Activated CD8-positive, alpha-beta memory T cell treated with anti-CD3 and anti-CD28 coated beads, Interleukin-2, amount 50 U/mL, for 24 hours (primary cell): ENCODE measurements at regions not wholly inside any gene's neighbourhood (a gene's known extent, or its start where the extent isn't known, plus 50 kb on each side); places are given as distances from the start of the nearest gene placed in this dataset.
"Not testable (repeated sequence)": the region's sequence is repeated elsewhere in the genome, so short reads cannot be mapped to it uniquely, and the experiment has no call there.

Source experiments
- DNase-seq: peaks from one replicate; pipeline ENCODE4 v3.0.0-alpha.2; 2020; ENCODE audit errors: extremely low read depth

GRCh38 chr5:44942524-44943001 lies 133.8 kb downstream of the MRPS30 start:
- DNase-seq, result no peak

DNA sequence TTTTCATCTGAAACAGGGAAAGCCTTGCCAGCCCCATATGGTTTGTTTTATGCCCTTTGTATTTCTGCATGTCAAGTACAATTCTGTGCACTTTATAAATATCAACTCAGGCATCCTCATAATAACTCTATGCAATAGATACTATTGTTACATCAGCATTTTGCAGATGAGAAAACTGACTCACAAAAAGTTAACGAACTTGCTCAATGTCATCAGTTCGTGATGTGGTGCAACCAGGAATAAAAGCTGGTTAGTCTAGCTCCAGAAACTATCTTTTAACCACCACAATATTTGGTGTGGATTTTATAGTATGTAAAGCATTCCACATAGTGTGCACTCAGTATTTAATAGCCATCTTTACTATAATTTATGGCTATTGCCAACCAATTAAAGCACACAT lies 134.9 kb downstream of the MRPS30 start:
- DNase-seq, result no peak

DNA sequence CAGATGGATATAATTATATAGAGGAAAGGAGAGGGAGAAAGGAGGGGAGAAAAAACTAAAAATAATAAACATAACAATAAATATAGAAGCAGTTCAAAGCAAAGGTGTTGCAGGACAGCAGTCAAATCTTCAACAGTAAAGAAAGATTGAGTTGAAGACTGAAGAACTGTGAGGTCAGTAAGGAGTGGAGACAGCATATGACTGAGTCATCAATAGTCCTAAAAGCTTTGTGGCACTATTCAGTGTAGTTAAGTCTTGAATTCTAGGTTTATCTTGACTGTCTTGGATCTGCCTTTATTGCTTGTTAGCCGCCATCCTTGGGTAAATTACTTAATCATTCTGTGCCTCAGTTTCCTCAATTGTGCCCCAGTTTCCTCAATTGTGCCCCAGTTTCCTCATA lies 137.0 kb downstream of the MRPS30 start:
- DNase-seq, result no peak

- DNase-seq, result no peak
Observed at GRCh38 chr5:44949687-44950086, 140.9 kb downstream of the MRPS30 start.

GRCh38 chr5:44951371-44951770 lies 142.6 kb downstream of the MRPS30 start:
- DNase-seq, result no peak

DNA sequence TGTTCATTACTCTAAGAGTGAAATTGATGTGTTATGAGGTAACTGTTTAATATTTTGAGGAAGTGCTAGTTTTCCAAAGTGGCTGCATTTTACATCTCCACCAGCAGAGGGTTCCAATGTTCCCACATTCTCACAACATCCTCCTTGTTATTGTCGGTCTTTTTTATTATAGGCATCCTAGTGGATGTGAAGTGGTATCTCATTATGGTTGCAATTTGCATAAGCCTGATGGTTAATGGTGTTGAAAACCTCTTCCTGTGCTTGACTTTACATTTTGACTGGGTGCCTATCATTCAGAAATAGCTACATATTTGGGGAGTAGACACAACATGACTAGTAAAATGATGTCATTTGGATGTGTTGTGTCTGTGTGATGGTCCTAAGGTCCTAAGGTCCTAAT lies 143.6 kb downstream of the MRPS30 start:
- no peak for DNase-seq

GRCh38 chr5:44953078-44953477 lies 144.3 kb downstream of the MRPS30 start:
- no peak for DNase-seq

DNA sequence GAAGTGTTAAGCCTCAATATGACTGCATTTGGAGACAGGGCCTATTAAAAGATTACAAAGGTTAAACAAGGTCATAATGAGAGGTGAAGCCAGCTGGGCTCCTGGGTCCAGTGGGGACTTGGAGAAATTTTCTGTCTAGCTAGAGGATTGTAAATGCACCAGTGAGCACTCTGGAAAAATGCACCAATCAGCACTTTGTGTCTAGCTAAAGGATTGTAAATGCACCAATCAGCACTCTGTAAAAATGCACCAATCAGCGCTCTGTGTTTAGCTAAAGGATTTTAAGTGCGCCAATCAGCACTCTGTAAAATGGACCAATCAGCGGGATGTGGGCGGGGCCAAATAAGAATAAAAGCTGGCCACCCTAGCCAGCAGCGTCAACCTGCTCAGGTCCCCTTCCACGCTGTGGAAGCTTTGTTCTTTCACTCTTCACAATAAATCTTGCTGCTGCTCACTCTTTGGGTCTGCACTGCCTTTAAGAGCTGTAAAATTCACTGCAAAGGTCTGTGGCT lies 150.3 kb downstream of the MRPS30 start:
- DNase-seq, result not testable (repeated sequence)

GRCh38 chr5:44969825-44970224 lies 161.1 kb downstream of the MRPS30 start:
- DNase-seq, result no peak

DNA sequence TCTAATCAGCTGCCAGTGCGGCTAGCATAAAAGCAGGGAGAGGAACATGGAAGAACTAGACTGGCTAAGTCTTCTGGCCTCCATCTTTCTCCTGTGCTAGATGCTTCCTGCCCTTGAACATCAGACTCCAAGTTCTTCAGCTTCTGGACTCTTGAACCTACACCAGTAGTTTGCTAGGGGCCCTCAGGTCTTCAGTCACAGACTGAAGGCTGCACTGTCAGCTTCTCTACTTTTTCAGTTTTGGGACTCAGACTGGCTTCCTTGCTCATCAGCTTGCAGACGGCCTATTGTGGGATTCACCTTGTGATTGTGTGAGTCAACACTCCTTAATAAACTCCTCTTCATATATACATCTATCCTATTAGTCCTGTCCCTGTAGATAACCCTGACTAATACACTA lies 162.2 kb downstream of the MRPS30 start:
- not testable (repeated sequence) for DNase-seq

DNA sequence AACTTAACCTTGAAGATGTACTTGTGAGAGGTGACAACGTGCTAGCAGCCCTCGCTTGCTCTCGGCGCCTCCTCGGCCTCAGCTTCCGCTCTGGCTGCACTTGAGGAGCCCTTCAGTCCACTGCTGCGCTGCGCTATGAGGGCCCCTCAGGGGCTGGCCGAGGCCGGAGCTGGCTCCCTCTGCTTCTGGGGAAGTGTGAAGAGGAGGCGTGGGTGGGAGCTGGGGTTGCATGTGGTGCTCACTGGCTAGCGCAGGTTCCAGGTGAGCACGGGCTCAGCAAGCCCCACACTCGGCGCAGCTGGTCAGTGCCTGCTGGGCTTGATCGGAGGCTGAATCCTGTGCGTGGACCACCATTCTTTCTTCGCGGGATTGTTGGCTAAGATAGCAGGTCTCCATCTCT lies 166.1 kb downstream of the MRPS30 start:
- no peak for DNase-seq

DNA sequence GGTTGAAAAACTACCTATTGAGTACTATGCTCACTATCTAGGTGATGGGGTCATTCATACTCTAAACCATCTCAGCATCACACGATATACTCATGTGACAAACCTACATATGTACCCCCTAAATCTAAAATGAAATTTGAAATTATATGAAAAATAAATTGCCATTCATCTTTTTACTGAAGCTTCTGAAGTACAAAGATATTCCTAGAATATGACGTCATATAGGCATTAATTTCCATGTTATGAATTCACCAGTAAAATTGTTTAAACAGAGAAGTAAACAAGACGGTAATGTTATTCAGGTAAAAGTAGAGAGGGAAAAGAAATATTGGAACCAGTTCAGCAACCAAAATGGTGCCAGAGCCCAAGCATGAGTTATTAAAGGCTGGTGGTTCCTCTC lies 173.0 kb downstream of the MRPS30 start:
- no peak for DNase-seq

- DNase-seq, result no peak
Observed at GRCh38 chr5:44983006-44983405, 174.3 kb downstream of the MRPS30 start.

DNA sequence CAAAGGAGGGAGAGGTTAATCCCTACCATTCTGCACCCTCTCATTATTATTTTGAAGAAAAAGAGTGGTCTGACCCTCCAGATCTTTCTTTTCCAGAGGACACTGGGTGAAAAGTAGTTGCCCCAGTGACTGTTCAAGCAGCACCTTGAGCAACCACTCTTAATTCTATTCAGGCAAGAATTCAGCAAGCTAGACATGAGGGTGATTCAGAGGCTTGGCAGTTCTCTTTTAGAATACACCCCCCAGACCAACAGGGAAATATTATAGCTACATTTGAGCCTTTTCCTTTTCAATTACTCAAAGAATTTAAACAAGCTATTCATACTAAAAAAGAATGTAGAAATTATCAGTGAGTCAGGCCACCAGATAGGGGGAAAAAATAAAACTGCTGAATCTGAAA lies 178.3 kb downstream of the MRPS30 start:
- no peak for DNase-seq

- no peak for DNase-seq
Observed at GRCh38 chr5:44991693-44992092, 182.9 kb downstream of the MRPS30 start.

- DNase-seq, result no peak
Observed at GRCh38 chr5:44993286-44993685, 184.5 kb downstream of the MRPS30 start.

- no peak for DNase-seq
Observed at GRCh38 chr5:44997506-44997905, 188.8 kb downstream of the MRPS30 start.

GRCh38 chr5:45007102-45007501 lies 198.4 kb downstream of the MRPS30 start:
- not testable (repeated sequence) for DNase-seq

- DNase-seq, result no peak
Observed at GRCh38 chr5:45017568-45017967, 208.8 kb downstream of the MRPS30 start.

GRCh38 chr5:45029553-45029952 lies 220.8 kb downstream of the MRPS30 start:
- no peak for DNase-seq

DNA sequence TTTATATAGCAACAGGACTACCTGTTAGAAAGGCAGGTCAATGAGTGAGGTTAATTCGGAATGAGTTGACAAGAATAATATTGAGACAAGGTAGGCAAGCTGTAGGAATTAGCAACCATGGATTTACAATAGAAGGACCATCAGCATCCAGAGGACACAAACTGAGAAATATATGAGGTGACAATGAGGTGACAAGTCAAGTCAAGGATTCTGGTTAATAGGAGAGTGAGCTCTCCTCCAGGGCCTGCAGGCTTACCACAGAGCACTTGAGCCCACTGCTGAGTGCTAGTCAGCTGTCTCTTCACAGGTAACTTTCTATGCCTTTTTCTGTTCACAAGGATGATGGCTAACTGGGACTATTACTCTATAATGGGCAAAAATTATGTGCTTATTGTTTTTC lies 227.2 kb downstream of the MRPS30 start:
- DNase-seq, result no peak

GRCh38 chr5:45037927-45038326 lies 229.2 kb downstream of the MRPS30 start:
- DNase-seq, result no peak

DNA sequence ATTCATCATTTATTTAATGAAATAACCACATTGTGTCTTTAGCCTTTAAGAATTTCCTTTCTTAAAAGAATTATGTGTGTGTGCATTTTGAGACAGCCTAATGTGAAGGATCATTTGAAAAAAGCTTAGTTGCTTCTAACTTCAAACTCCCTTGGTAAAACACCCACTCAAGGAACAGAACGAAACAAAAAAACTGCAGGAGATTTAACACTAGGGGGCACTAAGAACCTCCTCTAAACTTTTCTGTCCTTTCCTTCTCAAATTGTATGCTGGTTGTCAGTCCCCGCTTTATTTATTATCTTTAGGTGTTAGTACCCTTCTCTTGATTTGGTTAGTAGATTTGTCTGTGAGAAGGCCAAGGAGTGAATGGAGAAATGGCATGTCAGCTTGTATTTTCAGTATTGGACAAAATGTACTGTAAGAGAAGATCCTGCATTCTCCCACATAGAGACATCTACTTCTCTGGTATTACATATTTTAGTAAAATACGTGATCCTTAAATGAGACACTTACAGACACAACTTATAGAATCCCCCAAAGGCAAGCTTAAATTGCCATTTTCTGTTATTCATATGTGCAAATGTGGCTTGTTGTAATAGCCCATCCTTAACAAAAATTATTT lies 229.7 kb downstream of the MRPS30 start:
- no peak for DNase-seq

- no peak for DNase-seq
Observed at GRCh38 chr5:45042283-45042682, 233.5 kb downstream of the MRPS30 start.
